Vagina (tissue), 2 donors: ENCODE measurements at regions not wholly inside any gene's neighbourhood (a gene's known extent, or its start where the extent isn't known, plus 50 kb on each side); places are given as distances from the start of the nearest gene placed in this dataset.

Experiments used
- DNase-seq, 2 donors: peaks; one replicate each; pipeline ENCODE4 v3.0.0-alpha.2; 2017; ENCODE audit errors: extremely low spot score in 2 of 2
- H3K27ac ChIP-seq: fragments of 200-600 bp; sonication (generic); one replicate; pipeline ENCODE4 v1.5.1; 2019
- H3K27me3 ChIP-seq: fragments of 200-600 bp; sonication (generic); one replicate; pipeline ENCODE4 v1.5.1; 2019
- H3K36me3 ChIP-seq, 2 donors: fragments of 200-600 bp; sonication (generic); one replicate each; pipeline ENCODE4 v1.5.1; 2017 to 2019
- H3K4me1 ChIP-seq: fragments of 200-600 bp; sonication (generic); one replicate; pipeline ENCODE4 v1.5.1; 2019
- H3K4me3 ChIP-seq, 2 donors: fragments of 200-600 bp; sonication (generic); 1 replicate in 1 of 2; 2 replicates in 1 of 2; pipeline ENCODE4 v1.5.1; 2016 to 2019
- H3K9me3 ChIP-seq: fragments of 200-600 bp; sonication (generic); one replicate; pipeline ENCODE4 v1.5.1; 2019
- POLR2A ChIP-seq, 2 donors: fragments of 450-650 bp; IDR thresholded peaks; one replicate each; pipeline ENCODE4 v1.6.1; 2017; ENCODE audit warnings: antibody characterized with exemption in 2 of 2, mild to moderate bottlenecking in 2 of 2, moderate library complexity in 2 of 2
- POLR2AphosphoS5 ChIP-seq, 2 donors: sonication (generic); formaldehyde crosslinking; IDR thresholded peaks; one replicate each; pipeline ENCODE4 v1.9.0; 2017; ENCODE audit warnings: antibody characterized with exemption in 2 of 2, mild to moderate bottlenecking in 2 of 2, low read depth in 1 of 2; ENCODE audit not compliant: insufficient read depth in 1 of 2
- intact Hi-C: fragments of 100-400 bp; cut with DNase I; formaldehyde crosslinking; loops from one replicate; pipeline ENCODE4 v1.15.1; 2023
- TF ChIP-seq, protein P1 (sequence below), 3 experiments: fragments of 450-650 bp in 2 of 3; fragments of 200-600 bp in 1 of 3; sonication (generic) in 1 of 3; IDR thresholded peaks; one replicate each; pipeline ENCODE4 v1.5.1; 2017 to 2019; ENCODE audit warnings: antibody characterized with exemption in 3 of 3, mild to moderate bottlenecking in 2 of 3, moderate library complexity in 2 of 3

DNA sequence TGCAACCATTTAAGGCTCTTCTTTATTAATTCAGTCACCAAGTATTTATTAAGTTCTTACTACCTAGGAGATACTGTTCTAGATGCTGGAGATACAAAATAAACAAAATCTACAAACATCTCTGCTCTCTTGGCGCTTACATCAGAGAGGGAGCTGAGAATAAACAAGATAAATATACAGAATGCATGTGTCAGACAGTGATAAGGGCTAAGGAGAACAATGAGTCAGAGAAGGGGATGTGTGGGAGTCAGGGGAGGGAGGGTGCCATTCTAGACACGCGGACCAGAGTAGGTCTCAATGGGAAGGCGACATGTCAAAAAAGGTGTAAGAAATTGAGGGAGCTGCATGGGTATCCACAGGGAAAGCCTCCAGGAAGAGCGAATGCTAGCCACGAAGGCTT lies 393.2 kb downstream of the RWDD3 start:
- H3K9me3 ChIP-seq, result no peaks in the 10 kb centered on the region
- H3K27me3 ChIP-seq, result no peaks in the 10 kb centered on the region
- DNase-seq, result no peak
- TF ChIP-seq POLR2AphosphoS5 (IDR thresholded peaks at IDR 0.05; ENCODE audit: insufficient read depth in 1 of 2, low read depth in 1 of 2), result no peak
- no peak for TF ChIP-seq POLR2A (IDR thresholded peaks at IDR 0.05)
- TF ChIP-seq, protein P1, sequence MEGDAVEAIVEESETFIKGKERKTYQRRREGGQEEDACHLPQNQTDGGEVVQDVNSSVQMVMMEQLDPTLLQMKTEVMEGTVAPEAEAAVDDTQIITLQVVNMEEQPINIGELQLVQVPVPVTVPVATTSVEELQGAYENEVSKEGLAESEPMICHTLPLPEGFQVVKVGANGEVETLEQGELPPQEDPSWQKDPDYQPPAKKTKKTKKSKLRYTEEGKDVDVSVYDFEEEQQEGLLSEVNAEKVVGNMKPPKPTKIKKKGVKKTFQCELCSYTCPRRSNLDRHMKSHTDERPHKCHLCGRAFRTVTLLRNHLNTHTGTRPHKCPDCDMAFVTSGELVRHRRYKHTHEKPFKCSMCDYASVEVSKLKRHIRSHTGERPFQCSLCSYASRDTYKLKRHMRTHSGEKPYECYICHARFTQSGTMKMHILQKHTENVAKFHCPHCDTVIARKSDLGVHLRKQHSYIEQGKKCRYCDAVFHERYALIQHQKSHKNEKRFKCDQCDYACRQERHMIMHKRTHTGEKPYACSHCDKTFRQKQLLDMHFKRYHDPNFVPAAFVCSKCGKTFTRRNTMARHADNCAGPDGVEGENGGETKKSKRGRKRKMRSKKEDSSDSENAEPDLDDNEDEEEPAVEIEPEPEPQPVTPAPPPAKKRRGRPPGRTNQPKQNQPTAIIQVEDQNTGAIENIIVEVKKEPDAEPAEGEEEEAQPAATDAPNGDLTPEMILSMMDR (IDR thresholded peaks at IDR 0.05), result no peak
- H3K4me1 ChIP-seq, result no peaks in the 10 kb centered on the region
- no peak overlapping the region for H3K4me3 ChIP-seq
- H3K36me3 ChIP-seq, result no peaks in the 10 kb centered on the region
- H3K27ac ChIP-seq, result no peak overlapping the region
- intact Hi-C loops, result no loop called here

DNA sequence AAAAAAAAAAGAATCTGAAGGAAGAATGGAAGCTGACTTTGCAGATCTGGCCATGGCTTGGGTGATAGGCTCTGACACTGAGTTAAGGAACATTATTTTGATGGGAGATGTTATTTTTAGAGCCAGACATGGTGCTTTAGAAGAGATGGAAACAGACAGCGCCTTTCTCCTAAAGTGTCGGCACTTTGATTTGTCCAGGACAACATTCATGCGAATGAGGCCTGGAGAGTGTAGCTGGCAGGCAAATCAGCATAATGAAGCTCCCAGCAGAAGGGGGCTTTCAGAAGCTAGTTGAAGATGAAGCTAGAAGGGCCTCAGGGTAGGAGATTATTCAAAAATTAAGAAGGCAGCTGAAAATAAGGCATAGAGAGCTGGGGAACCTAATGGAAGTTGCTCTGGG lies 397.7 kb downstream of the RWDD3 start:
- no peaks in the 10 kb centered on the region for H3K9me3 ChIP-seq
- intact Hi-C loops, result no loop called here

DNA sequence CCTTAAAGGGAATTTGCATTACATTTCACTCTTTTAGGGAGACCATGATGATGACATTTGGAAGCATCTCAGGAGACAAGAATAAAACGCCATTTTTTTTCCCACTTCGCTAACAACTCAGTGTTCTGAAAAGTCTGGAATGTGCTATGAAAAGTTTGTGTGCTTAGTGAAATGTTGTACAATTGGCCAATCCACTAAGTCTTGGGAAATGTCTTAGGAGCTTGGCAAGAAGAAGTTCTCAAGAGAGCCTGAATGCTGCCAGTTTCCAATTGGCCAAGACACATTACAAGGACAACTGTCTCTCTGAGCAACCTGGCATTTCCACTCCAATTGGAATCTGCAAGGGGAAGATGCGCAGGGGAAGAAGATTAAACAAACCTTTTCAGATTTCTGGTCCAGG lies 401.8 kb downstream of the RWDD3 start:
- no peaks in the 10 kb centered on the region for H3K36me3 ChIP-seq
- no peak overlapping the region for H3K27ac ChIP-seq
- intact Hi-C loops, result no loop called here
- H3K4me1 ChIP-seq, result no peaks in the 10 kb centered on the region
- TF ChIP-seq POLR2AphosphoS5 (IDR thresholded peaks at IDR 0.05; ENCODE audit: insufficient read depth in 1 of 2, low read depth in 1 of 2) (no peak), POLR2A (IDR thresholded peaks at IDR 0.05) (no peak)
- TF ChIP-seq, protein P1 (IDR thresholded peaks at IDR 0.05), result no peak
- no peaks in the 10 kb centered on the region for H3K9me3 ChIP-seq
- H3K4me3 ChIP-seq, result no peak overlapping the region
- no peak for DNase-seq
- no peaks in the 10 kb centered on the region for H3K27me3 ChIP-seq

More for the DNA sequence above, 397.7 kb downstream of the RWDD3 start:
- no peak for DNase-seq
- Histone ChIP-seq H3K4me3 (no peak overlapping the region), H3K4me1 (no peaks in the 10 kb centered on the region), H3K36me3 (no peaks in the 10 kb centered on the region), H3K27ac (no peak overlapping the region), H3K27me3 (no peaks in the 10 kb centered on the region)
- TF ChIP-seq, protein P1 (IDR thresholded peaks at IDR 0.05), result no peak
- TF ChIP-seq POLR2AphosphoS5 (IDR thresholded peaks at IDR 0.05; ENCODE audit: insufficient read depth in 1 of 2, low read depth in 1 of 2) (no peak), POLR2A (IDR thresholded peaks at IDR 0.05) (no peak)

DNA sequence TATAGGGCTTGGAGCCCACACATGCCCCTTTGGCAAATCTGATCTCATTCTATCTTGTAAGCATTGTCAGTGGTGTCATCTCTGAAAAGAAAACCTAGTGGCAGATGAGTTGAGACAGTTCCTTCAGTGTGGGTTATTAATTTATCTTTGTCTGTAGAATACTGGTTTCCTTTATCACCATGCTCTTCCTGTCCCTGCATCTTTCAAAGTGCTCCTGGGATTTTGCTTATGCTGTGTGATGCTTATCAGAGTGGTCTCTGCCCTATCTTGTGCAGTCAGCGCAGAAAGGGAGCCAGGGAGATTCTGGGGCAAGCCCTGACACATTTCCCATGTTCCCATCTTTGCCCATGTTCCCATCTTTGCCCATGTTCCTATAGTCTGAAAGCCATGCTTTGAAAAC lies 402.9 kb downstream of the RWDD3 start:
- Histone ChIP-seq H3K27ac (no peak overlapping the region), H3K27me3 (no peaks in the 10 kb centered on the region), H3K36me3 (no peaks in the 10 kb centered on the region), H3K9me3 (no peaks in the 10 kb centered on the region), H3K4me3 (no peak overlapping the region), H3K4me1 (no peaks in the 10 kb centered on the region)
- intact Hi-C loops, result no loop called here
- no peak for DNase-seq
- TF ChIP-seq, protein P1 (IDR thresholded peaks at IDR 0.05), result no peak
- TF ChIP-seq POLR2A (IDR thresholded peaks at IDR 0.05), result no peak
- TF ChIP-seq POLR2AphosphoS5 (IDR thresholded peaks at IDR 0.05; ENCODE audit: insufficient read depth in 1 of 2, low read depth in 1 of 2), result no peak

DNA sequence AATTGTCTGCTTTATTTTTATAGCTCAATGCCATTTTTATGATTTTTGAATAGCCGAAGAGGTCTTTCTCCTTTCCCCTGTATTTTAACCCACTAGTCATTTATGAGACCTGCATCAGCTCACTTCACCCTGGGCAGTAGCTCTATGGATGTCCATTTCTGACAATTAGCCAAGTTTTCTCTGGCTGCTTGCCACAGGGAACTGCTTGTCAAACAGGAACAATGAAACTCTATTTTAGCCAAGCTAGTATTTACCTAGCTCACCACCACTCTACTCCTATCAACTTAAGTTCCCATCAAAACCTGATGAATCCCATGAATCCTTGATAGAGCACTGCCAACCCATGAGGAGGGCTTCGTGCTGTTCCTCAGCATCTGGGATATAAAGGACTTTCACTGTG lies 406.7 kb downstream of the RWDD3 start:
- no peak overlapping the region for H3K4me3 ChIP-seq

More for the DNA sequence above, 406.7 kb downstream of the RWDD3 start:
- intact Hi-C loops, result no loop called here
- Histone ChIP-seq H3K27ac (no peak overlapping the region), H3K9me3 (no peaks in the 10 kb centered on the region), H3K27me3 (no peaks in the 10 kb centered on the region), H3K4me1 (no peaks in the 10 kb centered on the region), H3K36me3 (no peaks in the 10 kb centered on the region)
- DNase-seq, result no peak
- TF ChIP-seq POLR2A (IDR thresholded peaks at IDR 0.05) (no peak), POLR2AphosphoS5 (IDR thresholded peaks at IDR 0.05; ENCODE audit: insufficient read depth in 1 of 2, low read depth in 1 of 2) (no peak)
- TF ChIP-seq, protein P1 (IDR thresholded peaks at IDR 0.05), result no peak
